ENCODE measurements at regions not wholly inside any gene's neighbourhood (a gene's known extent, or its start where the extent isn't known, plus 50 kb on each side); places are given as distances from the start of the nearest gene placed in this dataset.
"Not testable (repeated sequence)": the region's sequence is repeated elsewhere in the genome, so short reads cannot be mapped to it uniquely, and the experiment has no call there.

- DNase-seq (no peak), ATAC-seq (no peak)
- intact Hi-C loops (cut with DNase I) = no loop called here
Observed at GRCh38 chr2:16075045-16076012, 135.0 kb downstream of the MYCN start.

DNA sequence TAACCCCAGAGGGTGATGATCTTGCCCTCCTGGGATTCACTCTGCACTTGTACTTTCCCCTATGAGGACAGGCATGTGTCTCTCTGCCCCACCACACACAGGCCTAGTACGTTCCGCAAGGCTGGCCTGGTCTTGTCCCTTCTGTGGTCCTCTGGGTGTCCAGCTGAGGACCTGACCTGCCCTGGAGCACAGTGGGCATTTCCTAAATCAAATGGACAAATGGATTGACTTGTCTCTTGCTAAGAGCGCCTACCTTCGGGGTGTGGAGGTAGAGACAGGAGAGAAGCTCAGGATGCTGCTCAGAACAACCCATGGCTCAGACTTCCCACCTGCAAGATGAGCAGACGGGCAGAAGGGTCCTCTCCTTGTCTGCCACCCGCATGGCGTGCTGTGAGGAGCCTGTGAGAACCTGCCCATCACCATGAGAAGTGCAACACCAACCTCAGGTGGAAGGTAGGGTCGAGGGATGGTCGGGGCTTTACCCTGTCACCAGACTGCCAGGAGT lies 133.6 kb downstream of the MYCN start:
- ATAC-seq = no peak
- intact Hi-C loops (cut with DNase I) = no loop called here
- no peak for DNase-seq

- no peak for ATAC-seq
- no peak for DNase-seq
- intact Hi-C loops (cut with DNase I) = no loop called here
Observed at GRCh38 chr2:16073471-16073870, 133.1 kb downstream of the MYCN start.

DNA sequence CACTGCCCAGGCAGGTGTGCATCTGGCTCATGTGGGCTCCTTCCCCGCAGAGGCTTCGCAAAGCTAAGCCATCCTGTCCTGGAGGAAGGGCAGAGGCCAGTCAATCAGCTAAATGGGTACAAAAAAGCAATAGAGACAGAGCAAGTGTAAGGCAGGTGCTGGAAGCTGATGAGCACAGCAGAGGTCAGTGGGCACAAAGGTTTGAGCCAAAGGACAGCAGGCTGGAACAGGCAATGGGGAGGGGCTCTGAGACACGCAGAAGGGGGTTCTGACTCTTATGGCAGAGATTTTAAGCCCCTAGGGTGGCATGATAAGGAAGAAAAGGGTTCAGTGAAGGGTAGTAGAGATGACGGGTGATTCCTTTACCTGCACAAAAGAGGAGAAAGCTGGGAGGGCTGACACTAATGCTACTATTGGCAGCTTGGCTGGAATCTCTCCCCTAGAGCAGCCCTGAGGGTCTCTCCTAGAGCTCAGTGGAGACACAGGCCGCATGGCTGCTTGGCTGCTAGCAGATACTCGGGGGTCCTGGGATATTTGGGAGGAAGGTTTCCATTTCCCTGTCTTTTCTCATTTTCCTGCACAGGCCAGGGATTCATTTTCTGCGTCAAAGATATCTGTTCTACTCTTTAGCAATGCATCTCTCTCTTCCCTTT lies 132.4 kb downstream of the MYCN start:
- DNase-seq = no peak
- ATAC-seq = no peak
- intact Hi-C loops (cut with DNase I) = no loop called here

GRCh38 chr2:16071865-16072637 lies 131.7 kb downstream of the MYCN start:
- intact Hi-C loops (cut with DNase I) = no loop called here
- ATAC-seq = no peak
- no peak for DNase-seq

DNA sequence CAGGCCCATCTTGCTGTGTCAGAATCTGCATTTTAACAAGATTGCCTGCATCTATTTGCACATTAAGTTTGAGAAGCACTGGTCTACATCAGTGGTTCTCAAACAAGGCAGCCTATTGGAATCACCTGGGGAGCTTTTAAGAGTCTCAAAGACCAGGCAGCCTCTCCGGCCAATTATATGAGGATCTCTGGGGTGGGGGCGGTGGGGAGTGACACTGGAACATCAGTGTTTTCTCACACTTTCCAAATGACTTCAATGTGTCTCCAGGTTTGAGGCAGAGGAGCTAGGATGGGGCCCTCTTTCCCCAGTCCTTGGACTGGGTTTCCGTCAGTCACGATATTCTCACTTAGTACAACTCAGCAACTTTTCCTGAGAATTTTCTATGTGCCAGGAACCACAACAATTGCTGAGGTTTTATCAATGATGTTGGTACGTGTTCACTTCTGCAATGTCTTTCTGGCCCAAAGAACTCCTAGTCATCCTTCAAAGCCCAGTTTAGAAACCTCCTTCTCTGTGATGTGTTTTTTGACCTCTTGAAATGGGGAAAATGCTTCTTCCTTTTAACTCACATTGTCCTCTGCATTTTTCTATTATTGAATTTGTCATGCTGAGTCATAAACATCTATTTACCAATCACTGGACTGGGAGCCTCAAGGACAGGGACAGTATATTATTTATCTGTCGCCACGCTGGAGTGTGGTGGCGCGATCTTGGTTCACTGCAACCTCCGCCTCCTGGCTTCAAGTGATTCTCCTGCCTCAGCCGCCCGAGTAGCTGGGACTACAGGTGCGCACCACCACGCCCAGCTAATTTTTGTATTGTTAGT lies 130.9 kb downstream of the MYCN start:
- intact Hi-C loops (cut with DNase I) = no loop called here
- no peak for ATAC-seq
- DNase-seq = no peak

DNA sequence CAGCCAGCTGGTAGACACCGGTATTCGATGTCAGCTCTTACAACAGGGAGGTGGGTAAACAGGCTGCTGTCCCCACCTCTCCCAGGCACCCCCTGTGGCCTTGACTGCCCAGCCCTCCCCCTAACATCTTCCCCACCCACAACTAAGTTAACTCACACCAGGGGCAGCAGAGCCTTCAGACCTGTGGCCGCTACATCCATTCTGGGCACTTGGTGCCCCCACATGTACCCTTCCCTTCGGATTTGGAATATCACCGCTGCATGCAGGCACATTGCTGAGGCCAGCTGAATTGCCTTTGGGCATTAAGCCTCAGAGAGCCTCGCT lies 130.3 kb downstream of the MYCN start:
- DNase-seq (no peak), ATAC-seq (no peak)
- intact Hi-C loops (cut with DNase I) = no loop called here

GRCh38 chr2:16069933-16070647 lies 129.7 kb downstream of the MYCN start:
- ATAC-seq (peak; percentile 34 to 52), DNase-seq (no peak)
- intact Hi-C loops (cut with DNase I) = no loop called here

DNA sequence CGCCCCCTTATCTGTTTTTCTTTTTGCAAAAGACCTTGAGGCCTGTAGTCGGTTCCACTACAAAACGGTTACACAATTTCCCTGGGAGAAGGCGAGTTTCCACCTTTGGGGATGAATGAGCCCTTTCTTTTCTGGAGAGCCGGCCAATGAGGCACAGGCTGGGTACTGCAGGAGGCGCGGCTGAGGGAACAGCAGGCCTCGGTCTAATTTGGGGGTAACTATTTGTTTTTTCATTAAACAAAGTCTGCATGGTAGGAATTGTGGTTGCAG lies 129.2 kb downstream of the MYCN start:
- intact Hi-C loops (cut with DNase I) = no loop called here
- ATAC-seq = peak in 1 of 2 donors; percentile 41

GRCh38 chr2:16068552-16068940 lies 128.2 kb downstream of the MYCN start:
- intact Hi-C loops (cut with DNase I) = no loop called here
- DNase-seq (no peak), ATAC-seq (no peak)

More for the DNA sequence above, 129.2 kb downstream of the MYCN start:
- DNase-seq = peak; percentile 34

- DNase-seq (no peak), ATAC-seq (no peak)
- intact Hi-C loops (cut with DNase I) = no loop called here
Observed at GRCh38 chr2:16067866-16068551, 127.7 kb downstream of the MYCN start.

DNA sequence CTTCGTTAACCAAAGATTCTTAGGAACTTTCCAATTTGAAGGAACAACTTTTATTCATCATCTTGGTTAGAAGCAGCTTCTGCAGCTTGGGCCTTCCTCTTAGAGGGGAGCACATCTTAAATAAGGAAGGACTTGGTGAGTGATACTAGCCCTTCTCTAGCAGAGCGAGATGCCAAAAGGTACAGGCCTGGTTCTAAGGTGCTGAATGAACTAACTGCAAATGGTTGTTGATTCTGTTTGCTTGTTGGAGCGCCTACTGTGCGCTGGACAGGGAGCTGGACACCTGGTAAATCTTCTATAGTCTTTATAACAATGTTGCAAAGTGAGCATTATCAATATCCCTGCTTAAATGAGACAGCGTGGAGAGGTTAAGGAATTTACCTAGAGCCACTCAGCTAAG lies 127.1 kb downstream of the MYCN start:
- no peak for DNase-seq

DNA sequence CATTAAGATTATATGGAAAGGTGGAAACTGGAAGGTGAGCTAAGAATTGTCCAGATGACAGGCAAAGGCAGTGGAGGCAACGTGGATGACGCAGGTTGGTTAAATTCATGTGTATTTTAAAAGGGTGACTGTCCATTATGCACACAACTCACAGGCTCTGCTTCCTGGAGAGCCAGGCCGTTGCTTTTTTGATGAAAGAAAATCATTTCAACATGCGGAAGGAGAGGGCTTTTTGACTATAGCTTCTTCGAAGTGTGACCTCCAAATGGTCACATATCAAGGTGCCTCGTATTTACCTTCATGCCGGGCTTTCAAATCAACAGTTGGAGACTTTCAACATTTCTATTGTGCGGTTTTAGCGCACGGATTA lies 126.7 kb downstream of the MYCN start:
- no peak for ATAC-seq

More for the DNA sequence above, 127.1 kb downstream of the MYCN start:
- intact Hi-C loops (cut with DNase I) = no loop called here
- ATAC-seq = no peak

GRCh38 chr2:16066261-16067036 lies 126.1 kb downstream of the MYCN start:
- no peak for DNase-seq
- no peak for ATAC-seq
- intact Hi-C loops (cut with DNase I) = no loop called here

More for the DNA sequence above, 126.7 kb downstream of the MYCN start:
- intact Hi-C loops (cut with DNase I) = no loop called here
- no peak for DNase-seq

DNA sequence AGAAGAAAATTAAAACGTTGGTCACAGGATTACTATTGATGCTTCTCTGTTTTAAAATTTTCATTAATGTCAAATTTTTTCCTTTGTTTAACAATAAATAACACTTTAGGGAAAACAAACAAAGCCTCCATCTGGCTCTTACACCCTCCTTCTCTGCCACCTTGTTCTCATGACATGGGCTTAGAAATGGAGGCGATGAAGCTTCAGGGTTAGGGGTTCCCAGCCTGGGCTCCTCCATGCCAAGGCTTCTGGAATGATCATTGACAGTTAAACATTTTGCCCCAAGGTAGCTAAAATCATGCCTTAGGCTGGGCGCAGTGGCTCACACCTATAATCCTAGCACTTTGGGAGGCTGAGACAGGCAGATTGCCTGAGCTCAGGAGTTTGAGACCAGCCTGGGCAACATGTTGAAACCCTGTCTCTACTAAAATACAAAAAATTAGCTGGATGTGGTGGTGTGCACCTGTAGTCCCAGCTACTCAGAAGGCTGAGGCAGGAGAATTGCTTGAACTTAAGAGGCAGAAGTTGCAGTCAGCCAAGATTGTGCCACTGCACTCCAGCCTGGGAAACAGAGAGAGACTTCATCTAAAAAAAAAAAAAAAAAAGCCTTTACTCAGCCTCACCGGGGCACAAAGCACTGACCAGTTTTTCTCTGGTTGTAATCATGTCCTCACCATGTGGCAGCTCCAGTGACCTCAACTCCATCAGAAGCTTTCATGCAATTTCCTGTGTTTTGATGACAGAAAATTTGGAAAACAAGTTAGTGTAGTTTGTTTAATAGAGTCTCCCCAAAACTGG lies 125.1 kb downstream of the MYCN start:
- DNase-seq; ATAC-seq; intact Hi-C loops (cut with DNase I): not testable (repeated sequence)

DNA sequence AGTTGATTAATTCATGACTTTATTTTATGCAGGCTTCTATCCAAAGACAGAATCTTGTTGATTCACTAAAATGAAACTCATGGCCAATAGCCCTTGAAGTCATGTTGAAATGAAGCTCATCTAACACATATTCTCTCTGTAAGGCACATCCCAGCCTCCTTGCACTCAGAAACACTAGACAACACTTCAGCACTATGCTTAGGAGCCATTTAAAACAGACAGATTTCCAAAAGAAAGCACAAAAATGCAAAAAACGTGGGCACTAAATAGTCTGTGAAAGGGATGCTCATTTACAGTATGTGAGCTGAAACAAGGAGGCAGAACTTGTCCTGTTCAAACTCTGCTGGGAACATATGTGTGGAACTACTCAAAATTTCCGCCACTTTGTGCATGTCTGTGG lies 124.4 kb downstream of the MYCN start:
- DNase-seq (no peak), ATAC-seq (no peak)
- intact Hi-C loops (cut with DNase I) = no loop called here

Measured in left cardiac atrium (tissue), 4 donors.